HG03521 (cell line): ENCODE measurements at regions not wholly inside any gene's neighbourhood (a gene's known extent, or its start where the extent isn't known, plus 50 kb on each side); places are given as distances from the start of the nearest gene placed in this dataset.

Experiments used
- ATAC-seq: cut with Tn5 transposase; IDR thresholded peaks from one replicate; pipeline ENCODE4 v1.9.1; 2021; ENCODE audit warnings: mild to moderate bottlenecking, moderate library complexity; ENCODE audit not compliant: unreplicated experiment

GRCh38 chr10:43963379-43963778 lies 314.7 kb upstream of the ZNF32 start:
- no peak for ATAC-seq

GRCh38 chr10:43962346-43963191 lies 313.9 kb upstream of the ZNF32 start:
- no peak for ATAC-seq

- ATAC-seq = no peak
Measured at GRCh38 chr10:43961523-43962345, 313.1 kb upstream of the ZNF32 start.

- ATAC-seq = no peak
Measured at GRCh38 chr10:43960981-43961380, 312.3 kb upstream of the ZNF32 start.

- ATAC-seq = no peak
Measured at GRCh38 chr10:43960477-43960876, 311.8 kb upstream of the ZNF32 start.

- no peak for ATAC-seq
Measured at GRCh38 chr10:43960135-43960415, 311.4 kb upstream of the ZNF32 start.

GRCh38 chr10:43959364-43960134 lies 310.9 kb upstream of the ZNF32 start:
- ATAC-seq = no peak

- no peak for ATAC-seq
Measured at GRCh38 chr10:43958964-43959363, 310.3 kb upstream of the ZNF32 start.

- no peak for ATAC-seq
Measured at GRCh38 chr10:43958071-43958432, 309.4 kb upstream of the ZNF32 start.

- ATAC-seq = no peak
Measured at GRCh38 chr10:43957267-43958070, 308.8 kb upstream of the ZNF32 start.

- no peak for ATAC-seq
Measured at GRCh38 chr10:43955978-43956377, 307.3 kb upstream of the ZNF32 start.

- ATAC-seq = no peak
Measured at GRCh38 chr10:43955002-43955596, 306.4 kb upstream of the ZNF32 start.

GRCh38 chr10:43953672-43954071 lies 305.0 kb upstream of the ZNF32 start:
- ATAC-seq = no peak

GRCh38 chr10:43952760-43953159 lies 304.1 kb upstream of the ZNF32 start:
- ATAC-seq = no peak

- ATAC-seq = no peak
Measured at GRCh38 chr10:43949351-43949750, 300.7 kb upstream of the ZNF32 start.

GRCh38 chr10:43946445-43946844 lies 297.8 kb upstream of the ZNF32 start:
- no peak for ATAC-seq

GRCh38 chr10:43945908-43946307 lies 297.2 kb upstream of the ZNF32 start:
- ATAC-seq = no peak

- no peak for ATAC-seq
Measured at GRCh38 chr10:43945094-43945730, 296.5 kb upstream of the ZNF32 start.

- no peak for ATAC-seq
Measured at GRCh38 chr10:43944381-43945093, 295.9 kb upstream of the ZNF32 start.
